DMS153 (cell line): ENCODE measurements at regions not wholly inside any gene's neighbourhood (a gene's known extent, or its start where the extent isn't known, plus 50 kb on each side); places are given as distances from the start of the nearest gene placed in this dataset.

Experiments
- DNase-seq: peaks from one replicate; lab custom pipeline; 2025; lab: John Stamatoyannopoulos, UW

GRCh38 chr13:29664591-29664990 is 69.1 kb upstream of the SLC7A1 start:
- no peak for DNase-seq

GRCh38 chr13:29654843-29655547 is 59.5 kb upstream of the SLC7A1 start:
- DNase-seq: no peak

DNA sequence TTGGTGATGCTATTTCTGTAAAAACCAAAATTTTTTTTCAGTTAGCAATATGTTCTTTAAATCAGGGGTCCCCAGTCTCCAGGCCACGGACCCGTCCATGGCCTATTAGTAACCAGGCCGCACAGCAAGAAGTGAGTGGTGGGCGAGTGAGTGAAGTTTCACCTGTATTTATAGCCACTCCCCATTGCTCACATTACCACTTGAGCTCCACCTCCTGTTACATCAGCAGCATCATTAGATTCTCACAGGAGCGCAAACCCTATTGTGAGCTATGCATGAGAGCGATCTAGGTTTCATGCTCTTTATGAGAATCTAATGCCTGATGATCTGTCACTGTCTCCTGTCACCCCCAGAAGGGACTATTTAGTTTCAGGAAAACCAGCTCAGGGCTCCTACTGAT is 58.9 kb upstream of the SLC7A1 start:
- no peak for DNase-seq

GRCh38 chr13:29648760-29649159 is 53.3 kb upstream of the SLC7A1 start:
- no peak for DNase-seq
